VCaP (cell line): ENCODE measurements at regions not wholly inside any gene's neighbourhood (a gene's known extent, or its start where the extent isn't known, plus 50 kb on each side); places are given as distances from the start of the nearest gene placed in this dataset.

Experiments
- H3K27ac ChIP-seq: fragments of 450-650 bp; 2 replicates; pipeline ENCODE4 v1.5.1; 2017
- CTCF ChIP-seq: fragments of 450-650 bp; conservative IDR thresholded peaks from 2 replicates; pipeline ENCODE4 v1.5.1; 2017; ENCODE audit warnings: mild to moderate bottlenecking, moderate library complexity

- H3K27ac ChIP-seq = no peak overlapping the region
- no peak for TF ChIP-seq CTCF
These were observed 565.7 kb upstream of the FAT1 start for GRCh38 chr4:187289371-187289770.

DNA sequence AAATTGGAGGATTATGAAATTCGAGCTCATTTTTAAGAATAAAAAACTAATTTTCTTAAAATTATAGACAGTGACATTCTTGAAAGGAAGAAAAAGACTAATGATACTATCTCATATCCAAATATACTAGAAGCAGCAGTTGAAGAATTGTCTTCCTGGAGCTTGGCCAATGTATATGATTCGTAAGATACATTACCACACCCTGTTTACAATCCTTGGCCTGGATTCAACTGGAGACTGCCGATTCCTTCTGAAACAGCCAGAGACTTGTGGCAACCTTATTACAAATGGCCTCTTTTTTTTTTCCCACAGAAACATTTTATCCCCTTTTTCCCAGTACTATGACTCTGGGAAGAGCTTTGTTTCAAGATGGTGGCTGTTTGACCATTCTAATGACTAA, 571.2 kb upstream of the FAT1 start:
- H3K27ac ChIP-seq = no peak overlapping the region
- TF ChIP-seq CTCF = no peak

GRCh38 chr4:187301923-187302322, 578.3 kb upstream of the FAT1 start:
- TF ChIP-seq CTCF = no peak
- H3K27ac ChIP-seq = no peak overlapping the region

GRCh38 chr4:187302457-187303150, 578.9 kb upstream of the FAT1 start:
- no peak for TF ChIP-seq CTCF
- H3K27ac ChIP-seq = no peak overlapping the region

DNA sequence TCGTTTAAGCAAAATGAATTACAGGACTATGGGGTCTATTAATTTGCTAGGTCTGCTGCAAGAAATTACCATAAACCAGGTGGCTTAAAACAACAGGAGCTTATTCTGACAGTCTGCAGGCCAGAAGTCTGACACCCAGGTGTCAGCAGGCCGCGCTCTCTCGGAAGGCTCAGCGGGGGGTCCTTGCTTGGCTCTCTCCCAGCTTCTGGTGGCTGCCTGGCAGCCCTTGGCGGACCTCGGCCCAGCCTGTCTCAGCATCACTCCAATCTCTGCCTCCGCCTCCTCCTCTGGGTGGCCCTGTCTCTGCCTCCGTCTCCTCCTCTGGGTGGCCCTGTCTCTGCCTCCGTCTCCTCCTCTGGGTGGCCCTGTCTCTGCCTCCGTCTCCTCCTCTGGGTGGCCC, 580.5 kb upstream of the FAT1 start:
- TF ChIP-seq CTCF = no peak
- H3K27ac ChIP-seq = no peak overlapping the region

GRCh38 chr4:187307131-187307530, 583.5 kb upstream of the FAT1 start:
- no peak for TF ChIP-seq CTCF
- H3K27ac ChIP-seq = no peak overlapping the region

GRCh38 chr4:187309456-187309855, 585.8 kb upstream of the FAT1 start:
- TF ChIP-seq CTCF = no peak

More at GRCh38 chr4:187309456-187309855, 585.8 kb upstream of the FAT1 start:
- H3K27ac ChIP-seq = no peak overlapping the region
